Progenitor cell of endocrine pancreas (in vitro differentiated cells): ENCODE measurements at regions not wholly inside any gene's neighbourhood (a gene's known extent, or its start where the extent isn't known, plus 50 kb on each side); places are given as distances from the start of the nearest gene placed in this dataset.

Experiments used
- DNase-seq: peaks from one replicate; pipeline ENCODE4 v3.0.0; 2021; ENCODE audit warnings: low spot score; ENCODE audit not compliant: unreplicated experiment
- H3K27ac Mint-ChIP-seq: 2 replicates; pipeline ENCODE4 v1.8.0; 2021; ENCODE audit warnings: mild to moderate bottlenecking, moderate library complexity, mixed read lengths
- H3K27me3 Mint-ChIP-seq: 2 replicates; pipeline ENCODE4 v1.8.0; 2021; ENCODE audit warnings: mixed read lengths
- H3K36me3 Mint-ChIP-seq: 2 replicates; pipeline ENCODE4 v1.8.0; 2022; ENCODE audit warnings: mixed read lengths; ENCODE audit not compliant: insufficient read depth
- H3K4me1 Mint-ChIP-seq: 2 replicates; pipeline ENCODE4 v1.8.0; 2021; ENCODE audit warnings: low read depth, mixed read lengths
- H3K4me3 Mint-ChIP-seq: 2 replicates; pipeline ENCODE4 v1.8.0; 2021; ENCODE audit warnings: low read depth, mild to moderate bottlenecking, moderate library complexity, mixed read lengths
- H3K9me3 Mint-ChIP-seq: 2 replicates; pipeline ENCODE4 v1.8.0; 2021; ENCODE audit warnings: low read depth, mixed read lengths
- CTCF ChIP-seq: fragments of 200-600 bp; sonication (generic); IDR thresholded peaks from one replicate; pipeline ENCODE4 v1.5.0; 2021; ENCODE audit warnings: antibody characterized with exemption, mild to moderate bottlenecking; ENCODE audit not compliant: unreplicated experiment

DNA sequence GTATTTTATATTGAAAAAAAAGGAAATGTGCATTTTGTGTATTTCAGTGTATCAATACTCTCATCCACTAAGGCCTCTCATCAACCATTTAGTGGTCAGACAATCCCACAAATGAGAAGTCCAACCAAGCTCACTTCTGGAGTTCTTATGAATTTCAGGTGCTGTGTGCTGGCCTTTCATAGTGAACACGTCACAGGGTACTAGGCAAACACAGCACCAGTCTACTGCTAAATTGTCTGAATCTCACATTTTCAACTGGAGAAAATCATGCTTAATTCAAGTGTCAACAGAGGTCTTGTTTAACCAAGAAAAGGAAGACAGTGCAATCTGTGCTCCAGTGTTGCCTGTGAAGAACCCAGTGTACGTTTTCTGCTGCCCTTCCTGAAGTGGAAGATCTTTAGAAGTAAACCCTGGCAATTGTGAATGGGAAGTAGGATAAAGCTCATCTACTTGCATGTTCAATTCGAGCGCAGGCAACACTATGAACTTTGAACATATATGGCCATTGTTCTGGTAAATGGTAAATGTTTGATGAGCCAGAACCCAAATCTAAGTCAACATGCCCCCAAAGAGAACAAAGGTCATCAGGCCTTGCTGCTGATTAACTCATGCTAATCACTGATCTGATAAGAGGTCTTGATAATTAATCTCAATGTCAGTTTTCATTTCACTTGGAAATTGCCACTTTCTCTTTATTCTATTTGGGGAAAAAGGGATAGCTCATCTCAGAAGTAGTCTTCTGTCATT lies 439.2 kb upstream of the SOX9 start:
- no peak for DNase-seq
- no peaks in the 10 kb centered on the region for H3K27me3 Mint-ChIP-seq
- no peak overlapping the region for H3K4me3 Mint-ChIP-seq
- TF ChIP-seq CTCF, result no peak
- H3K27ac Mint-ChIP-seq, result no peak overlapping the region
- H3K4me1 Mint-ChIP-seq, result peaks cover 12% of the 10 kb centered on the region
- no peaks in the 10 kb centered on the region for H3K36me3 Mint-ChIP-seq
- H3K9me3 Mint-ChIP-seq, result peaks cover 5% of the 10 kb centered on the region

DNA sequence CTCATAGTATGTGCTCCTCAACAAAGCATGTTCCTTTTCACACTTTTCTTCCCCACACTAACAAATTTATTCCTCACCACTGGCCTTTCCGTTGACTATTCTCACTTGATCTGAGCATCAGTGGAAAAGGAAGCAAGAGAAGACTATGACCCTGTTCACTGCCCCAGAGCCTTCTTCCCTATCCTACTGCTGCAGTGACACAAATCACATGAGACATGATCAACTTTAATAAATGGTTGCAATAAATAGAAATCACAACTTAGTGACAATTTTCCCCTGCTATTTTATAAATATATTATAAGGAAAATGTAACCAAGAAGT lies 438.7 kb upstream of the SOX9 start:
- Mint-ChIP-seq H3K36me3 (no peaks in the 10 kb centered on the region), H3K4me1 (peaks cover 12% of the 10 kb centered on the region), H3K27ac (no peak overlapping the region), H3K27me3 (no peaks in the 10 kb centered on the region), H3K4me3 (no peak overlapping the region), H3K9me3 (peaks cover 5% of the 10 kb centered on the region)
- TF ChIP-seq CTCF, result no peak
- DNase-seq, result no peak

DNA sequence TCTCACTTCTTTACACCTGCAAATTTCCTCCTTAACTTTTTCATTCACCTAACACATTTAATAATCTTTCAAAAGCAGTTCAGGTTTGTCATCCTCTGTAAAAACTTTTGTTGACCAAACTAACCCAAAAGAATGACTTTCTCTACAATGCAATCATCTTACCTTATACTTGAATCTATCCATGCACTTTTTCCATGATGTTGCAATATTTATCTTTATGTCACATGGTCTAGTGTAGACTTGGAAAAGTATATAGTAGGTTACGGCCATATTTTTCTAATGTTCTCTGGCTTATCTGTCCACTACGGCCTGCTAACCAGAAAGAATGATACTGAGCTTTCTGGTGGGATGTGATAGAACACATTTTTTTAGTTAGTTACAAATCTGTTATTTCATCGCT lies 431.0 kb upstream of the SOX9 start:
- Mint-ChIP-seq H3K27me3 (peaks cover 6% of the 10 kb centered on the region), H3K27ac (no peak overlapping the region), H3K4me3 (no peak overlapping the region), H3K4me1 (no peaks in the 10 kb centered on the region), H3K9me3 (peaks cover 15% of the 10 kb centered on the region), H3K36me3 (peaks cover 3% of the 10 kb centered on the region)
- TF ChIP-seq CTCF, result no peak
- no peak for DNase-seq

DNA sequence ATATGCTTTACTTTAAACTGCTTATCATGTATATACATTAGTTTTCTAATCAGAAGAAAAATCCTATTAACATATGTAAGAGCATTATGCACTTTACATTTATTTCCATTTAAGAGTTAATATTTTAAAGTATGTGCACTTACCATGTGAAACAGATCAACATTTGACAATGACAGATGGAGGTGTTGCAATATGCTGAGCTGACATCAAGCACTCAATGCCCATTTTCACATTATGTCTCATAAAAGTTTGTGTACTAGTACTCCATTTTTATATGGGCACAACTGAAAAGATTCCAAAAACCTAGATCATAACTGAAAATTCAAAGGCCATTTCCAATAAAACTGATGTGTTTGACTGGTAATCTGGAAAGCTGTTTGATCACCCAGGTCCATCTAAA lies 420.9 kb upstream of the SOX9 start:
- TF ChIP-seq CTCF, result no peak
- H3K4me1 Mint-ChIP-seq, result peaks cover 6% of the 10 kb centered on the region
- no peak overlapping the region for H3K27ac Mint-ChIP-seq
- peaks cover 7% of the 10 kb centered on the region for H3K9me3 Mint-ChIP-seq
- peaks cover 2% of the 10 kb centered on the region for H3K36me3 Mint-ChIP-seq
- no peak for DNase-seq
- no peaks in the 10 kb centered on the region for H3K27me3 Mint-ChIP-seq
- no peak overlapping the region for H3K4me3 Mint-ChIP-seq

DNA sequence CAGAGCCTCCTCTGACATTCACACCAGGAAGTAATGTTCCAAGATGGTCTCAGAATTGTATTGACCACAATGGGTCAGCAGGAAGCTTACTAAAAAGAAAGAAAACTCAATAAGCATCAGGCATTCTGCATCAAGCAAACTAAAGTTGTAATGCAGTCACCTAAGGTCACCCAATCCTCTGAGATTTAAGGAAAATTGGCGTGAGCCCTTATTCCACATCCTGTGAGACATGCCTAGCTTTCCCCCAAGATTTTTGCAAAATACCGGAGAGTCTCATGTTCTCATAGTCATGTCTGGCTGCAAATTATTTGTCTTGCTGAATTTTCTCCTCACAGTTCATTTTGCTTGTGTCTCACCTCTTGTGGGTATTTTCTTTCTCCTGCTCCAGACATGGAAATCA lies 417.1 kb upstream of the SOX9 start:
- Mint-ChIP-seq H3K27ac (no peak overlapping the region), H3K36me3 (peaks cover 2% of the 10 kb centered on the region), H3K27me3 (no peaks in the 10 kb centered on the region), H3K4me1 (peaks cover 6% of the 10 kb centered on the region), H3K9me3 (peaks cover 6% of the 10 kb centered on the region), H3K4me3 (no peak overlapping the region)
- no peak for TF ChIP-seq CTCF
- no peak for DNase-seq
